Right lobe of liver (tissue), 6 donors: ENCODE measurements at regions not wholly inside any gene's neighbourhood (a gene's known extent, or its start where the extent isn't known, plus 50 kb on each side); places are given as distances from the start of the nearest gene placed in this dataset.

Source experiments
- ATAC-seq, 4 donors: fragments of 200-7000 bp; cut with Tn5 transposase; one replicate each; pipeline ENCODE4 v1.9.1; 2020; ENCODE audit warnings: mild to moderate bottlenecking in 4 of 4, moderate library complexity in 4 of 4
- DNase-seq, 3 donors: peaks; one replicate each; pipeline ENCODE4 v3.0.0-alpha.2; 2020
- H3K27ac ChIP-seq, 3 donors: fragments of 200-600 bp; one replicate each; pipeline ENCODE4 v1.8.0; 2022
- H3K27me3 ChIP-seq, 2 donors: fragments of 200-600 bp; one replicate each; pipeline ENCODE4 v1.8.0; 2022
- H3K36me3 ChIP-seq, 4 donors: fragments of 200-600 bp; sonication (generic) in 1 of 4; one replicate each; pipeline versions ENCODE4 v1.5.1 to v1.8.0; 2017 to 2022; ENCODE audit warnings: control low read depth in 1 of 4
- H3K4me1 ChIP-seq, 4 donors: fragments of 200-600 bp; sonication (generic) in 1 of 4; one replicate each; pipeline versions ENCODE4 v1.5.1 to v1.8.0; 2017 to 2022; ENCODE audit warnings: control low read depth in 1 of 4
- H3K4me3 ChIP-seq, 3 donors: fragments of 200-600 bp; one replicate each; pipeline ENCODE4 v1.8.0; 2022
- H3K9me3 ChIP-seq, 4 donors: fragments of 200-600 bp; sonication (generic) in 1 of 4; one replicate each; pipeline versions ENCODE4 v1.5.1 to v1.8.0; 2017 to 2022; ENCODE audit warnings: control low read depth in 1 of 4
- CTCF ChIP-seq, 4 donors: fragments of 200-600 bp in 3 of 4; fragments of 450-650 bp in 1 of 4; IDR thresholded peaks; one replicate each; pipeline versions ENCODE4 v1.5.1 to v1.8.0; 2016 to 2022; ENCODE audit warnings: antibody characterized with exemption in 4 of 4, mild to moderate bottlenecking in 2 of 4
- POLR2A ChIP-seq: fragments of 450-650 bp; IDR thresholded peaks from one replicate; pipeline ENCODE4 v1.6.1; 2017; ENCODE audit warnings: antibody characterized with exemption, mild to moderate bottlenecking
- WGBS: methylation state at CpG from one replicate; pipeline ENCODE4 v1.1.6; 2018; ENCODE audit warnings: low coverage, low lambda C conversion rate; ENCODE audit not compliant: insufficient coverage; ENCODE audit errors: missing lambda C conversion rate; 5-methylcytosine and 5-hydroxymethylcytosine counted together
- intact Hi-C, 2 donors: fragments of 100-400 bp; cut with DNase I; formaldehyde crosslinking; loops; one replicate each; pipeline versions ENCODE4 v1.11.2 to v1.14.1; 2022
- donor health status: DM: no; HTN: yes; CAD: no.
- donor health status: DM: no; HTN: no; CAD: no.
- donor health status: DM: no; HTN: no; CAD: no.
- donor health status: DM: no; HTN: yes; CAD: no.
- donor health status: DM: no; HTN: yes; CAD: no.

GRCh38 chr20:12265662-12266061 is 348.0 kb downstream of the BTBD3 start:
- no peaks in the 10 kb centered on the region for H3K27me3 ChIP-seq
- TF ChIP-seq POLR2A (no peak), CTCF (IDR thresholded peaks at IDR 0.05) (no peak)
- ATAC-seq = no peak
- no peak overlapping the region for H3K4me3 ChIP-seq
- WGBS = 60% methylated on average over 7 of the region's 8 CpGs
- H3K36me3 ChIP-seq = no peaks in the 10 kb centered on the region
- no peaks in the 10 kb centered on the region for H3K4me1 ChIP-seq
- no peak for DNase-seq
- no peak overlapping the region for H3K27ac ChIP-seq
- H3K9me3 ChIP-seq = no peaks in the 10 kb centered on the region
- intact Hi-C loops = no loop called here

- Histone ChIP-seq H3K4me1 (no peaks in the 10 kb centered on the region), H3K9me3 (no peaks in the 10 kb centered on the region), H3K27ac (no peak overlapping the region), H3K36me3 (no peaks in the 10 kb centered on the region), H3K4me3 (no peak overlapping the region), H3K27me3 (no peaks in the 10 kb centered on the region)
- 88% methylated on average over 4 of the region's 6 CpGs for WGBS
- no peak for TF ChIP-seq CTCF (IDR thresholded peaks at IDR 0.05)
- DNase-seq (no peak), ATAC-seq (no peak)
- intact Hi-C loops = no loop called here
Observed at GRCh38 chr20:12269579-12269978, 351.9 kb downstream of the BTBD3 start.

GRCh38 chr20:12270863-12271262 is 353.2 kb downstream of the BTBD3 start:
- ATAC-seq (no peak), DNase-seq (no peak)
- 59% methylated on average over 4 of the region's 4 CpGs for WGBS
- Histone ChIP-seq H3K36me3 (no peaks in the 10 kb centered on the region), H3K4me1 (no peaks in the 10 kb centered on the region), H3K27me3 (no peaks in the 10 kb centered on the region), H3K27ac (no peak overlapping the region), H3K4me3 (no peak overlapping the region), H3K9me3 (no peaks in the 10 kb centered on the region)
- TF ChIP-seq POLR2A (no peak), CTCF (IDR thresholded peaks at IDR 0.05) (no peak)
- intact Hi-C loops = no loop called here

GRCh38 chr20:12276011-12276673 is 358.4 kb downstream of the BTBD3 start:
- intact Hi-C loops = no loop called here
- Histone ChIP-seq H3K36me3 (no peaks in the 10 kb centered on the region), H3K27ac (no peak overlapping the region), H3K4me1 (no peaks in the 10 kb centered on the region), H3K4me3 (no peak overlapping the region), H3K27me3 (no peaks in the 10 kb centered on the region), H3K9me3 (no peaks in the 10 kb centered on the region)
- ATAC-seq = no peak
- DNase-seq = no peak
- no CpG with 5 or more reads among the region's 1 CpG for WGBS
- no peak for TF ChIP-seq CTCF (IDR thresholded peaks at IDR 0.05)
- TF ChIP-seq POLR2A = no peak

GRCh38 chr20:12287575-12287974 is 369.9 kb downstream of the BTBD3 start:
- intact Hi-C loops = no loop called here
- Histone ChIP-seq H3K27me3 (no peaks in the 10 kb centered on the region), H3K4me3 (no peak overlapping the region), H3K9me3 (no peaks in the 10 kb centered on the region), H3K36me3 (no peaks in the 10 kb centered on the region), H3K4me1 (no peaks in the 10 kb centered on the region), H3K27ac (no peak overlapping the region)
- DNase-seq = no peak
- WGBS = 41% methylated on average over 2 of the region's 2 CpGs
- no peak for ATAC-seq
- TF ChIP-seq POLR2A (no peak), CTCF (IDR thresholded peaks at IDR 0.05) (no peak)
